Sigmoid colon (tissue), 4 donors: ENCODE measurements at regions not wholly inside any gene's neighbourhood (a gene's known extent, or its start where the extent isn't known, plus 50 kb on each side); places are given as distances from the start of the nearest gene placed in this dataset.

Experiments used
- CTCF ChIP-seq, 4 experiments: fragments of 450-650 bp in 3 of 4; fragments of 200-600 bp in 1 of 4; IDR thresholded peaks; one replicate each; pipeline ENCODE4 v1.5.1; 2016 to 2019; ENCODE audit warnings: antibody characterized with exemption in 4 of 4, mild to moderate bottlenecking in 3 of 4, moderate library complexity in 2 of 4
- EP300 ChIP-seq, 4 donors: sonication (generic); formaldehyde crosslinking; IDR thresholded peaks; one replicate each; pipeline ENCODE4 v1.6.1; 2017; ENCODE audit warnings: antibody characterized with exemption in 4 of 4
- POLR2A ChIP-seq, 2 donors: fragments of 450-650 bp; IDR thresholded peaks; one replicate each; pipeline ENCODE4 v1.6.1; 2016; ENCODE audit warnings: antibody characterized with exemption in 2 of 2, mild to moderate bottlenecking in 2 of 2, moderate library complexity in 2 of 2
- POLR2AphosphoS5 ChIP-seq, 4 donors: sonication (generic); formaldehyde crosslinking; IDR thresholded peaks; one replicate each; pipeline ENCODE4 v1.6.1; 2017; ENCODE audit warnings: antibody characterized with exemption in 4 of 4

DNA sequence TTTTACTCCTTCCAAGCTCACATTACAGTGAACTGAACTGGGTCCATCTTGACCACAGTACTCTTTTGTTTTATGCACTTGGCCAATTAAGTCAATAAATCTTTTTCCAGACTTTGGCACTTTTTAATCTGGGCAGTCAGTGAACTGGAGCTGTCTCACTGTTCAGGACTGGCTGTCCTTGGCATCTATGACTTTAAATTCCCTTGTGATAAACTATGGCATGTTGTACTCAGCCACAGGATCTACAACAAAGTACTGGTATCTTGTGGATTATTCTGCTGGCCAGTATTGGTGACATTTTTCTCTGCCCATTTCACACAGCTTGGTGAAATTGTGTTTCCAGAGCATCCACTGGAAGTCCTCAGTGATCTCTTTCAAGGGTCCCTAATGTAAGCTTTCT, 1144.8 kb upstream of the SEMA6A start:
- no peak for TF ChIP-seq EP300 (IDR thresholded peaks at IDR 0.05)
- TF ChIP-seq CTCF (IDR thresholded peaks at IDR 0.05), result no peak
- no peak for TF ChIP-seq POLR2A (IDR thresholded peaks at IDR 0.05)
- TF ChIP-seq POLR2AphosphoS5 (IDR thresholded peaks at IDR 0.05), result no peak
